Thyroid gland (tissue), 4 donors: ENCODE measurements at regions not wholly inside any gene's neighbourhood (a gene's known extent, or its start where the extent isn't known, plus 50 kb on each side); places are given as distances from the start of the nearest gene placed in this dataset.

Experiments
- CTCF ChIP-seq, 6 experiments: fragments of 200-600 bp in 3 of 6; fragments of 450-650 bp in 3 of 6; sonication (generic) in 3 of 6; IDR thresholded peaks; one replicate each; pipeline ENCODE4 v1.5.1; 2016 to 2019; ENCODE audit warnings: antibody characterized with exemption in 6 of 6, mild to moderate bottlenecking in 2 of 6, inconsistent platforms in 1 of 6, moderate library complexity in 1 of 6
- POLR2A ChIP-seq, 2 donors: fragments of 450-650 bp; IDR thresholded peaks; one replicate each; pipeline ENCODE4 v1.6.1; 2017; ENCODE audit warnings: antibody characterized with exemption in 2 of 2, mild to moderate bottlenecking in 2 of 2, moderate library complexity in 1 of 2

- TF ChIP-seq CTCF (IDR thresholded peaks at IDR 0.05) (no peak), POLR2A (IDR thresholded peaks at IDR 0.05) (no peak)
Measured at GRCh38 chr11:90908074-90908473, 685.2 kb upstream of the CHORDC1 start.
